ENCODE measurements at regions not wholly inside any gene's neighbourhood (a gene's known extent, or its start where the extent isn't known, plus 50 kb on each side); places are given as distances from the start of the nearest gene placed in this dataset.

- TF ChIP-seq CTCF (IDR thresholded peaks at IDR 0.05) = no peak
- TF ChIP-seq POLR2A (IDR thresholded peaks at IDR 0.05) = no peak
Observed at GRCh38 chr3:177611752-177612334, 414.6 kb upstream of the TBL1XR1 start.

Measured in heart left ventricle (tissue), 13 donors.